ENCODE measurements at regions not wholly inside any gene's neighbourhood (a gene's known extent, or its start where the extent isn't known, plus 50 kb on each side); places are given as distances from the start of the nearest gene placed in this dataset.
"Not testable (repeated sequence)": the region's sequence is repeated elsewhere in the genome, so short reads cannot be mapped to it uniquely, and the experiment has no call there.

GRCh38 chrX:44774066-44774465 is 69.8 kb upstream of the DUSP21 start:
- TF ChIP-seq, protein P1, sequence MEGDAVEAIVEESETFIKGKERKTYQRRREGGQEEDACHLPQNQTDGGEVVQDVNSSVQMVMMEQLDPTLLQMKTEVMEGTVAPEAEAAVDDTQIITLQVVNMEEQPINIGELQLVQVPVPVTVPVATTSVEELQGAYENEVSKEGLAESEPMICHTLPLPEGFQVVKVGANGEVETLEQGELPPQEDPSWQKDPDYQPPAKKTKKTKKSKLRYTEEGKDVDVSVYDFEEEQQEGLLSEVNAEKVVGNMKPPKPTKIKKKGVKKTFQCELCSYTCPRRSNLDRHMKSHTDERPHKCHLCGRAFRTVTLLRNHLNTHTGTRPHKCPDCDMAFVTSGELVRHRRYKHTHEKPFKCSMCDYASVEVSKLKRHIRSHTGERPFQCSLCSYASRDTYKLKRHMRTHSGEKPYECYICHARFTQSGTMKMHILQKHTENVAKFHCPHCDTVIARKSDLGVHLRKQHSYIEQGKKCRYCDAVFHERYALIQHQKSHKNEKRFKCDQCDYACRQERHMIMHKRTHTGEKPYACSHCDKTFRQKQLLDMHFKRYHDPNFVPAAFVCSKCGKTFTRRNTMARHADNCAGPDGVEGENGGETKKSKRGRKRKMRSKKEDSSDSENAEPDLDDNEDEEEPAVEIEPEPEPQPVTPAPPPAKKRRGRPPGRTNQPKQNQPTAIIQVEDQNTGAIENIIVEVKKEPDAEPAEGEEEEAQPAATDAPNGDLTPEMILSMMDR (IDR thresholded peaks at IDR 0.05) = not testable (repeated sequence)
- TF ChIP-seq EZH2 (IDR thresholded peaks at IDR 0.05; ENCODE audit: borderline replicate concordance, insufficient read depth, low read depth, low read length, poor library complexity, severe bottlenecking) = not testable (repeated sequence)
